ENCODE measurements at regions not wholly inside any gene's neighbourhood (a gene's known extent, or its start where the extent isn't known, plus 50 kb on each side); places are given as distances from the start of the nearest gene placed in this dataset.
"Not testable (repeated sequence)": the region's sequence is repeated elsewhere in the genome, so short reads cannot be mapped to it uniquely, and the experiment has no call there.

DNA sequence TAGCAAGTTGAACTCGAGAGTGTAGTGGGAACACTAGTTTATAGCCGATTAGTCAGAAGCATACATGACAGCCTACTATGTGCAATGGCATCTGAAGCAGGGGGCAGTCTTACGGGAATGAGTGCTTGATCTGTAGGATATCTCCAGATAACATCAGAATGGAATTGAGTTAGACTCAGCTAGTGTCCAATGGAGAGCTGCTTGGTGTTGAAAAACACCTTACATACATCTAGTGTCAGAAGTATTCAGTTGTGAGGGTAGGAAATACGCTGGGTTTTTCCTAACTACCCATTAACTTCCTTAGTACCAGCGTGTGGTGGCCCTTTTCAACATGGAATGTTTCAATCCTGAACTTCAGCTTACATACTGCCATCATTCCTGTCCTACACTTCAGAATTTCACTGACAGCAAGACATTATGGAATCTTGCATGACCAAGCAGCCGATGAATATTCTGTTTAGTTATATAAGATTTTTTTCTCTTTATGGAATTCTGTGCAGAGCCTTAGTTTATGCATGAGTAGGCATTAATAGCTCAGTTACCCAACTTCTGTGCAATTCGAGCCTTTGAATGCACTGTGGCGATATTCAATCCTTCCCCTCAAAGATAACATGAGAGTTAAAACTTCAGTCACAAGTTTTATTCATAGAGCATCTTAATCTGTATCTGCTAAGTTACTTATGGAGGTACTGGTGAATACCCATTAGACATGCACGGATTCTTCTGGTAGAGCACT lies 218.6 kb upstream of the MOCS1 start:
- no peak for TF ChIP-seq POLR2A (IDR thresholded peaks at IDR 0.05; ENCODE audit: low read depth, low read length)
- DNase-seq (ENCODE audit: insufficient read length, low spot score) = no peak
- no peak for FAIRE-seq

DNA sequence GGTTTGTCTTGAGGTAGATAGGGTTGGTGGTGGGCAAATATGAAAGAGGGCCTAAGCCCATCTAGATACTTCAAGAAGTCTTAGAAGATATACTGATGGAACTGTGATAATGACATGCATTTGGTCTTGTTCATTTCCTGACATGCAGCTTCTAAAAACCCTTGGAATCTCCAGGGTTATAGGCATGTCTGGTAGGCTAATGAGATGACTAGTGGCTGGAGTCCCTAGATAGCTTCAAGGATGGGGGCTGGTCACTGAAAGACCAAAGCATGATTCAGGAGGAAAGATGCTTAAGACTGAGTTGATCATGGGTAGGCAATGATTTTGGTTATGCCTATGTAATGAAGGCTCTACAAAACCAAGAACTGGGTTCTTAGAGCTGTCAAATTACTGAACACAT lies 217.9 kb upstream of the MOCS1 start:
- no peak for FAIRE-seq
- no peak for DNase-seq (ENCODE audit: insufficient read length, low spot score)
- no peak for TF ChIP-seq POLR2A (IDR thresholded peaks at IDR 0.05; ENCODE audit: low read depth, low read length)

GRCh38 chr6:40148882-40149573 lies 214.8 kb upstream of the MOCS1 start:
- no peak for TF ChIP-seq POLR2A (IDR thresholded peaks at IDR 0.05; ENCODE audit: low read depth, low read length)
- DNase-seq (ENCODE audit: insufficient read length, low spot score) (no peak), FAIRE-seq (no peak)

DNA sequence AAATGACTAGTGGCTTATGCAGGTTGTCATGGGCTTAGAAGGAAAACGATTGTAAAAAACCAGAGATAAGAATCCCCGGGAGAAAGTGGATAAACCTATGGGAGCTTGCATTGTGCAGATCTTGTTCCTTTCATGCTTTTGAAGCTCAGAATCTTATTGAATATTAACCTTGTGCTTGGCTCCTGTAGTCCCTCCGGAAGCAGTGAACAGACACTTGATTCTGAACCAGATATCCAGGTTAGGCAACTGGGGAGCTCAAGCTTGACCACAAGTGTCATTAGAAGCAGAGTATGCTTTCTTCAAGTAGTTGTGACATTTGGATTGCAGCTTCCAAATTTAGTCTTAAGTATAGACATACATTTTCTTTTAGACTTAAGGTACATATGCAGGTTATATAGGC lies 212.6 kb upstream of the MOCS1 start:
- FAIRE-seq (no peak), DNase-seq (ENCODE audit: insufficient read length, low spot score) (no peak)
- TF ChIP-seq POLR2A (IDR thresholded peaks at IDR 0.05; ENCODE audit: low read depth, low read length) = no peak

- TF ChIP-seq POLR2A (IDR thresholded peaks at IDR 0.05; ENCODE audit: low read depth, low read length) = no peak
- DNase-seq (ENCODE audit: insufficient read length, low spot score) (no peak), FAIRE-seq (no peak)
These were observed 205.2 kb upstream of the MOCS1 start for GRCh38 chr6:40139447-40139846.

DNA sequence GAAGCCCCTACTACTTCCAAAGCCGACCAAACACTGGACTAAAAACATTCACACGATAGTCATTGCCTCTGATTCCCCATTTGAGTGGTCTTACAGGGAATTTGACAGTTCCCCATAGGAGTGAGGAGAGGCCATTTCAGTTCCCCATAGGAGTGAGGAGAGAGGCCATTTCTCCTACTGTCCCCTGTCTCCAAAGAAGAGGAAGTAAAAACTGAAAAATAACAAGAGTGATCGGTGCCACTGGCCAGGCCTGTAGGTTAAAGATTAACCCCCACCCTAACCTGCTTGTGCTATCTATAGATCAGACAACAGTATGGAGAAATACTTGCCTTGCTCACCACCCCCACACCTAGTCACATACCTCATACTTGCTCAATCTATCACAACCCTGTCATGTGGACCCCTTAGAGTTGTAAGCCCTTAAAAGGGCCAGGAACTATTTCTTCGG lies 204.0 kb upstream of the MOCS1 start:
- DNase-seq (ENCODE audit: insufficient read length, low spot score) (no peak), FAIRE-seq (no peak)
- no peak for TF ChIP-seq POLR2A (IDR thresholded peaks at IDR 0.05; ENCODE audit: low read depth, low read length)

DNA sequence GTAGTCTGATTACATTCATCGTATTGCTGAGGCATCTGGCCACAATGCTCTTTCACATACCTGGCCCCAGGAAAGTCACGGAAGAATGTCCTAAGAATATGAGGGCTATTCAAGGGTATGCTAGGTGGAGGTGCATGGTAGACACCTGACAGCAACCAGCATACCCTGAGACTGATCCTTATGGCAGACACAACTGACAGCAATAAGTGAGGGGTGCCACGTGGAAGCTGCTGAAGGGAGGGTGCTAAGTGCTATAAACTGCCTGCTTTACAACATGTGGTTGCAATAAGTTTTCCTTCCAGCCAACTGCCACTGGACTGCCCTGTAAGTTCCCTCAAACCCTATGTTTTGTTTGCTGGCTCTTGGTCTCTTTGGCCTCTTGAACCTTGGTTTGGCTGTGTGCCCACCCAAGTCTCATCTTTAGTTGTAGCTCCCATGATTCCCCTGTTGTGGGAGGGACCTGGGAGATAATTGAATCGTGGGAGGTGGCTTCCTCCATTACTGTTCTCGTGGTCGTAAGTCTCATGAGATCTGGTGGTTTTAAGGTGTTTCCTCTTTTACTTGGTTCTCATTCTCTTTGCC lies 201.3 kb upstream of the MOCS1 start:
- FAIRE-seq = no peak

GRCh38 chr6:40133981-40134380 lies 199.7 kb upstream of the MOCS1 start:
- FAIRE-seq; DNase-seq (ENCODE audit: insufficient read length, low spot score): not testable (repeated sequence)

More for the DNA sequence above, 201.3 kb upstream of the MOCS1 start:
- no peak for DNase-seq (ENCODE audit: insufficient read length, low spot score)
- no peak for TF ChIP-seq POLR2A (IDR thresholded peaks at IDR 0.05; ENCODE audit: low read depth, low read length)

DNA sequence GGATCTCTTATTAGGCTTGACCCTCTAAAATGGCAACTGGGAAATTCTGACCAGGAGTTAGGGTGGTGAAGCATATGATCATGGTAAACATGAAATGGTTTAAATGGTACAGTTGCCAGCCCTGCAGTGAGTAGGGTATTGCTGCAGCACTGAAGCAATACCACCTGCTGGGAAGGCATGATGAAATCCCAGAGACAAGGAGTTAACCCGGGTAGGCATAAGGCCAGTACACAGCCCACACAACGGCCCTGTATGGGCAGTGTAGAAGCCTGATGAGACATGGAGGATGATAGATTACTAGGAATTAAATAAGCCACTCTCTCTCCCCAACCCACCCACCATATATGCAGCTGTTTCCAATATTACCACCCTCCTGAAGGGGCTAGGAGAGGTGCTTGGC lies 197.4 kb upstream of the MOCS1 start:
- TF ChIP-seq POLR2A (IDR thresholded peaks at IDR 0.05; ENCODE audit: low read depth, low read length) = no peak
- FAIRE-seq (no peak), DNase-seq (ENCODE audit: insufficient read length, low spot score) (no peak)

- FAIRE-seq = no peak
- no peak for DNase-seq (ENCODE audit: insufficient read length, low spot score)
- TF ChIP-seq POLR2A (IDR thresholded peaks at IDR 0.05; ENCODE audit: low read depth, low read length) = no peak
These were observed 193.9 kb upstream of the MOCS1 start for GRCh38 chr6:40128127-40128526.

DNA sequence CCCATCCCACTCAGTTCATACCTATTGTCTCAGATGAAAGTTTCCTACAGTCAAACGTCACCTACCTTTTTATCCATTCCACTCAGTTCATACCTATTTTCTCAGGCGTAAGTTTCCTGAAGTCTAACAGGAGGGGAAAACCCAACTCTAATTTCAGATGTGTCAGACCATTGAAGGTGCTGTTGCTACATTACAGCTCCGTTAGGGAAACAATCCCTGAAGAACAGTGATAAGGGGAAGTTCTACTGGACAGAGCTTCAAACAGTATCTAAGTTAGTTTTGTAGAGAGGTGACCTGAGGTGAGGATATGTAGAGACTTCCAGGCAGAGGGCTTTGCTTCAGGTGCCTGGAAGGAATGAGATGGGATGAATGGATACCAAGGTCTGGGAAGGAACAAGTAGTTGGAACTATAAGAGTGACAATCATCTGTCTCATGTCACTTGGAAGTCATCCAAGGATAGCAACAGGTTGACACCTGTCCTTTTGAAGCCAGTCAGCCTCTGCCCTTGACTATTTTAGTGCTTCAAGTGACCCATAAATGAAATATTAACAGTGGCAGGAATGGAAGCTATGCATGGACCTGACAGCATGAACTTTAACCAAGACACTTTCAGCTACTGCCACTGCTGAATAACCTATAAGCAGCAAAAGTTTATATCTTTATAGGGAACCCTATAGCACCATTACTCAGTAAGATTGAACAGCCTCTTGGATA lies 191.6 kb upstream of the MOCS1 start:
- no peak for DNase-seq (ENCODE audit: insufficient read length, low spot score)
- TF ChIP-seq POLR2A (IDR thresholded peaks at IDR 0.05; ENCODE audit: low read depth, low read length) = no peak
- FAIRE-seq = no peak

GRCh38 chr6:40124924-40125323 lies 190.7 kb upstream of the MOCS1 start:
- DNase-seq (ENCODE audit: insufficient read length, low spot score) (no peak), FAIRE-seq (no peak)
- no peak for TF ChIP-seq POLR2A (IDR thresholded peaks at IDR 0.05; ENCODE audit: low read depth, low read length)

DNA sequence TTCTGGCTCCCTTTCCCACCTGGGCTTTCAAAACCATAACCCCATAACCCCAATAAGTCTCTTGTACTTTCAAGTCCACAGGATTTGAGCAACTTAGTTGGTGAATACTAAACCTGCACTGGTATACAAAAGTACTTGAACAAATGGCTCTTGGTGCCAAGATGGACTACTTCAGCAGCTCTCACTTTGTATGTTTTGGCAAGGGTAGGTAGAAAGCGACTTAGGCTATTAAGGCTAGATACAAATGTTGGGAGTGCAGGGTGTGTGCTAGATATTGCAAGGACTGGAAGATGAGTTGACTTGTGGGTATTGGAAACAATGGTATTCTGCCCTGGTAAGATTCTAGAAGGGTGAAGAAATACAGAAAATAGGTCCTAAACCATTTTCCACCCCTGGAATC lies 182.6 kb upstream of the MOCS1 start:
- FAIRE-seq (no peak), DNase-seq (ENCODE audit: insufficient read length, low spot score) (no peak)
- TF ChIP-seq POLR2A (IDR thresholded peaks at IDR 0.05; ENCODE audit: low read depth, low read length) = no peak

DNA sequence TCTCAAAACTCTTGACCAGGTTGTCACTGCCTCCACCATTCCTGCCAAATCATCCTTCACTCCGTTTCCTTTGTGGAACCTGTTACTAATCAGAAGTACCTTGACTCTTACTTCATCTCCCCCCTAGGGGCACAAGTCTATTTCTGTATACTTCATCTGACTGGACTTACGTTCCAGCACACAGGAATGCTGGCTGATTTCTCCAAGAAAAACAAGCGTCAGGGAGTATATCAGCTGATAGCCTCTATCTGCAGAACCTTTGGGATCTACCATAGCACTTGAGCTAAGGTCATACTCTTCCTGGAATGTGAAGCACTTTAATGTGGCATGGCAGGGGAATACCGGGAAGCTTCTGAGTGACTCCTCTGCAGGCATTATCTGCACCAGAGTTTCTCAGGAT lies 178.1 kb upstream of the MOCS1 start:
- DNase-seq (ENCODE audit: insufficient read length, low spot score) = no peak
- TF ChIP-seq POLR2A (IDR thresholded peaks at IDR 0.05; ENCODE audit: low read depth, low read length) = no peak
- FAIRE-seq = no peak
